Hepatocyte (in vitro differentiated cells): ENCODE measurements at regions not wholly inside any gene's neighbourhood (a gene's known extent, or its start where the extent isn't known, plus 50 kb on each side); places are given as distances from the start of the nearest gene placed in this dataset.

ENCODE experiments used
- CTCF ChIP-seq: fragments of 200-600 bp; sonication (generic); IDR thresholded peaks from 2 replicates; pipeline ENCODE4 v1.5.1; 2016; ENCODE audit warnings: antibody characterized with exemption, mild to moderate bottlenecking; ENCODE audit not compliant: poor library complexity
- EZH2phosphoT487 ChIP-seq: fragments of 200-600 bp; sonication (generic); IDR thresholded peaks from one replicate; pipeline ENCODE4 v1.6.1; 2018; ENCODE audit warnings: antibody characterized with exemption, mild to moderate bottlenecking, low read depth, moderate library complexity; ENCODE audit not compliant: unreplicated experiment, severe bottlenecking

GRCh38 chr3:140762746-140763145 lies 84.9 kb downstream of the TRIM42 start:
- TF ChIP-seq CTCF (no peak), EZH2phosphoT487 (no peak)
